SK-N-SH (cell line): ENCODE measurements at regions not wholly inside any gene's neighbourhood (a gene's known extent, or its start where the extent isn't known, plus 50 kb on each side); places are given as distances from the start of the nearest gene placed in this dataset.

Experiments used
- CTCF ChIA-PET: fragments of 300-600, 350-600 bp; formaldehyde crosslinking; extraction: SDS; loops from one replicate; lab custom pipeline; 2021; lab: Yijun Ruan, JAX
- POLR2A ChIA-PET: fragments of 350-600 bp; sonication (Branson Sonifier 250); formaldehyde crosslinking; extraction: SDS; loops from one replicate; lab custom pipeline; 2020; ENCODE audit warnings: antibody characterized with exemption, inconsistent platforms; lab: Yijun Ruan, JAX
- DNase-seq: peaks from one replicate; pipeline ENCODE4 v3.0.0; 2012
- H2AFZ ChIP-seq: fragments of 200-600 bp; sonication (generic); 2 replicates; pipeline ENCODE4 v1.8.1; 2016; ENCODE audit warnings: antibody characterized with exemption, mild to moderate bottlenecking, low read depth
- H3F3A ChIP-seq: fragments of 200-600 bp; sonication (generic); replicated peaks from 2 replicates; pipeline ENCODE3; 2016; ENCODE audit warnings: antibody characterized with exemption, mild to moderate bottlenecking; ENCODE audit not compliant: insufficient read depth
- H3K27ac ChIP-seq, 2 experiments: fragments of 200-500 bp in 1 of 2; fragments of 200-600 bp in 1 of 2; sonication (Bioruptor generic) in 1 of 2; sonication (generic), shearing (Covaris generic) in 1 of 2; 2 replicates each; pipeline versions ENCODE4 v1.5.1 to v1.6.1; 2014 to 2016; ENCODE audit warnings: low read depth in 2 of 2, inconsistent platforms in 1 of 2, low read length in 1 of 2, mild to moderate bottlenecking in 1 of 2, mixed read lengths in 1 of 2
- H3K27me3 ChIP-seq: fragments of 200-600 bp; sonication (generic), shearing (Covaris generic); 2 replicates; pipeline ENCODE4 v1.6.1; 2016; ENCODE audit warnings: mixed run types; ENCODE audit not compliant: insufficient read depth
- H3K36me3 ChIP-seq, 2 experiments: fragments of 200-500 bp in 1 of 2; fragments of 200-600 bp in 1 of 2; sonication (Bioruptor generic) in 1 of 2; sonication (generic) in 1 of 2; replicated peaks in 1 of 2; 2 replicates each; pipeline versions ENCODE3 to v1.5.1; 2014 to 2016; ENCODE audit warnings: low read length in 1 of 2, mild to moderate bottlenecking in 1 of 2; ENCODE audit not compliant: insufficient read depth in 2 of 2, control insufficient read depth in 1 of 2
- H3K4me1 ChIP-seq, 2 experiments: fragments of 200-500 bp in 1 of 2; fragments of 200-600 bp in 1 of 2; sonication (Bioruptor generic) in 1 of 2; sonication (generic), shearing (Covaris generic) in 1 of 2; 2 replicates each; pipeline versions ENCODE4 v1.5.1 to v1.6.1; 2014 to 2016; ENCODE audit warnings: low read depth in 1 of 2, low read length in 1 of 2, mixed run types in 1 of 2; ENCODE audit not compliant: insufficient read depth in 2 of 2, control insufficient read depth in 1 of 2
- H3K4me2 ChIP-seq: fragments of 200-600 bp; sonication (generic), shearing (Covaris generic); 2 replicates; pipeline ENCODE4 v1.6.1; 2017; ENCODE audit warnings: mixed run types
- H3K4me3 ChIP-seq, 2 experiments: fragments of 200-500 bp in 1 of 2; fragments of 200-600 bp in 1 of 2; sonication (Bioruptor generic) in 1 of 2; sonication (generic), shearing (Covaris generic) in 1 of 2; 2 replicates each; pipeline versions ENCODE4 v1.5.1 to v1.8.1; 2014 to 2016; ENCODE audit warnings: low read depth in 2 of 2, inconsistent platforms in 1 of 2, low read length in 1 of 2, mild to moderate bottlenecking in 1 of 2, mixed read lengths in 1 of 2, moderate library complexity in 1 of 2
- H3K79me2 ChIP-seq: fragments of 200-600 bp; sonication (generic); 2 replicates; pipeline ENCODE4 v1.8.1; 2017; ENCODE audit warnings: mild to moderate bottlenecking; ENCODE audit not compliant: insufficient read depth
- H3K9ac ChIP-seq: fragments of 200-600 bp; sonication (generic); 2 replicates; pipeline ENCODE4 v1.6.1; 2017; ENCODE audit warnings: mixed run types
- H3K9me2 ChIP-seq: fragments of 200-600 bp; sonication (generic); 2 replicates; pipeline ENCODE4 v1.6.1; 2017; ENCODE audit warnings: mixed run types
- H3K9me3 ChIP-seq: fragments of 200-600 bp; sonication (generic); 2 replicates; pipeline ENCODE4 v1.6.1; 2017; ENCODE audit warnings: mixed run types, mild to moderate bottlenecking, moderate library complexity
- H4K20me1 ChIP-seq: fragments of 200-600 bp; sonication (generic); 2 replicates; pipeline ENCODE4 v1.6.1; 2017; ENCODE audit warnings: mild to moderate bottlenecking, mixed run types; ENCODE audit not compliant: insufficient read depth
- ELF1 ChIP-seq: IDR thresholded peaks from 2 replicates; pipeline ENCODE4 v1.4.0; 2012
- FOSL2 ChIP-seq: IDR thresholded peaks from 2 replicates; pipeline ENCODE4 v1.4.0; 2012; ENCODE audit warnings: low read depth, mild to moderate bottlenecking, moderate library complexity, borderline replicate concordance
- PBX3 ChIP-seq: IDR thresholded peaks from 2 replicates; pipeline ENCODE4; 2012
- USF1 ChIP-seq: IDR thresholded peaks from 2 replicates; pipeline ENCODE4 v1.4.0; 2012; ENCODE audit warnings: low read depth, borderline replicate concordance
- WGBS: methylation state at CpG from one replicate; pipeline ENCODE4 v1.1.6; 2017; ENCODE audit warnings: low lambda C conversion rate; 5-methylcytosine and 5-hydroxymethylcytosine counted together

- no peaks in the 10 kb centered on the region for H3K9me2 ChIP-seq
- POLR2A ChIA-PET: no interaction called here
- H3K27me3 ChIP-seq: no peaks in the 10 kb centered on the region
- no peak overlapping the region for H3K4me3 ChIP-seq
- CTCF ChIA-PET: no interaction called here
- no peaks in the 10 kb centered on the region for H3K9me3 ChIP-seq
- no peak overlapping the region for H3K9ac ChIP-seq
- TF ChIP-seq ELF1: no peak
- peaks cover 0 to 13% of the 10 kb centered on the region in 2 experiments; a peak in 1 of 4 replicates for H3K4me1 ChIP-seq
- H2AFZ ChIP-seq: no peak overlapping the region
- no peaks in the 10 kb centered on the region for H3F3A ChIP-seq
- H3K27ac ChIP-seq: no peak overlapping the region
- no peaks in the 10 kb centered on the region for H3K36me3 ChIP-seq
- H4K20me1 ChIP-seq: no peaks in the 10 kb centered on the region
- no peak for DNase-seq
- no peak overlapping the region for H3K4me2 ChIP-seq
- no peaks in the 10 kb centered on the region for H3K79me2 ChIP-seq
- WGBS: 57% methylated on average over 7 of the region's 7 CpGs
Measured at GRCh38 chr9:106616851-106617345, 246.1 kb upstream of the ZNF462 start.

- Histone ChIP-seq H3F3A (no peaks in the 10 kb centered on the region), H3K9me2 (no peaks in the 10 kb centered on the region), H3K4me1 (peaks cover 0 to 13% of the 10 kb centered on the region in 2 experiments; a peak in 1 of 4 replicates), H3K4me3 (no peak overlapping the region), H3K4me2 (no peak overlapping the region), H3K79me2 (no peaks in the 10 kb centered on the region), H3K9me3 (no peaks in the 10 kb centered on the region), H4K20me1 (no peaks in the 10 kb centered on the region), H2AFZ (no peak overlapping the region), H3K27me3 (no peaks in the 10 kb centered on the region), H3K9ac (no peak overlapping the region), H3K27ac (no peak overlapping the region), H3K36me3 (no peaks in the 10 kb centered on the region)
- POLR2A ChIA-PET: no interaction called here
- CTCF ChIA-PET: no interaction called here
- 5% methylated on average over 1 of the region's 1 CpG for WGBS
- no peak for DNase-seq
- TF ChIP-seq USF1 (no peak), FOSL2 (no peak)
Measured at GRCh38 chr9:106619211-106619610, 243.8 kb upstream of the ZNF462 start.

GRCh38 chr9:106620081-106620480 is 242.9 kb upstream of the ZNF462 start:
- no peaks in the 10 kb centered on the region for H3K9me2 ChIP-seq
- no peaks in the 10 kb centered on the region for H4K20me1 ChIP-seq
- no peak overlapping the region for H3K4me2 ChIP-seq
- H3K9me3 ChIP-seq: no peaks in the 10 kb centered on the region
- no peak for TF ChIP-seq PBX3
- TF ChIP-seq, all 33 proteins: peak for 0
- no peak overlapping the region for H2AFZ ChIP-seq
- H3K79me2 ChIP-seq: no peaks in the 10 kb centered on the region
- DNase-seq: no peak
- H3K27me3 ChIP-seq: no peaks in the 10 kb centered on the region
- no peaks in the 10 kb centered on the region for H3K36me3 ChIP-seq
- ChIA-PET CTCF (no interaction called here), POLR2A (no interaction called here)
- no peaks in the 10 kb centered on the region for H3F3A ChIP-seq
- H3K9ac ChIP-seq: no peak overlapping the region
- H3K27ac ChIP-seq: no peak overlapping the region
- 49% methylated on average over 2 of the region's 2 CpGs for WGBS
- H3K4me1 ChIP-seq: peaks cover 0 to 13% of the 10 kb centered on the region in 2 experiments; a peak in 1 of 4 replicates
- H3K4me3 ChIP-seq: no peak overlapping the region
